ENCODE measurements at regions not wholly inside any gene's neighbourhood (a gene's known extent, or its start where the extent isn't known, plus 50 kb on each side); places are given as distances from the start of the nearest gene placed in this dataset.
A peak's percentile ranks its signal among the peaks of the same experiment; 100 is the strongest.

- H3K36me3 Mint-ChIP-seq (ENCODE audit: low read depth): no peaks in the 10 kb centered on the region
- peaks cover 2% of the 10 kb centered on the region for H3K4me1 Mint-ChIP-seq
- no peak overlapping the region for H3K27ac Mint-ChIP-seq
- no peaks in the 10 kb centered on the region for H3K9me3 ChIP-seq (ENCODE audit: control insufficient read depth, low read length, poor library complexity, severe bottlenecking)
- peaks cover 22% of the 10 kb centered on the region for H3K27me3 Mint-ChIP-seq
- ATAC-seq (no peak), DNase-seq (no peak)
- H3K4me3 Mint-ChIP-seq: no peak overlapping the region
These were observed 556.6 kb upstream of the CDH4 start for GRCh38 chr20:60695226-60696000.

GRCh38 chr20:60697252-60697651 is 554.8 kb upstream of the CDH4 start:
- Mint-ChIP-seq H3K4me1 (peaks cover 2% of the 10 kb centered on the region), H3K27me3 (peaks cover 15% of the 10 kb centered on the region), H3K4me3 (no peak overlapping the region), H3K27ac (no peak overlapping the region), H3K36me3 (ENCODE audit: low read depth) (no peaks in the 10 kb centered on the region)
- no peak for DNase-seq
- H3K9me3 ChIP-seq (ENCODE audit: control insufficient read depth, low read length, poor library complexity, severe bottlenecking): no peaks in the 10 kb centered on the region
- no peak for ATAC-seq

- ATAC-seq (no peak), DNase-seq (no peak)
- H3K9me3 ChIP-seq (ENCODE audit: control insufficient read depth, low read length, poor library complexity, severe bottlenecking): no peaks in the 10 kb centered on the region
- H3K4me1 Mint-ChIP-seq: no peaks in the 10 kb centered on the region
- H3K4me3 Mint-ChIP-seq: no peak overlapping the region
- no peak overlapping the region for H3K27ac Mint-ChIP-seq
- H3K36me3 Mint-ChIP-seq (ENCODE audit: low read depth): no peaks in the 10 kb centered on the region
- peaks cover 6% of the 10 kb centered on the region for H3K27me3 Mint-ChIP-seq
These were observed 551.3 kb upstream of the CDH4 start for GRCh38 chr20:60700728-60701127.

GRCh38 chr20:60704147-60704546 is 547.9 kb upstream of the CDH4 start:
- Mint-ChIP-seq H3K27ac (no peak overlapping the region), H3K27me3 (peaks cover 7% of the 10 kb centered on the region), H3K4me3 (no peak overlapping the region), H3K36me3 (ENCODE audit: low read depth) (no peaks in the 10 kb centered on the region), H3K4me1 (no peaks in the 10 kb centered on the region)
- no peak for DNase-seq
- ATAC-seq: no peak
- H3K9me3 ChIP-seq (ENCODE audit: control insufficient read depth, low read length, poor library complexity, severe bottlenecking): no peaks in the 10 kb centered on the region

GRCh38 chr20:60713396-60713795 is 538.7 kb upstream of the CDH4 start:
- Mint-ChIP-seq H3K4me3 (no peak overlapping the region), H3K36me3 (ENCODE audit: low read depth) (no peaks in the 10 kb centered on the region), H3K27ac (no peak overlapping the region), H3K4me1 (no peaks in the 10 kb centered on the region), H3K27me3 (peaks cover 16% of the 10 kb centered on the region)
- ATAC-seq: no peak
- no peaks in the 10 kb centered on the region for H3K9me3 ChIP-seq (ENCODE audit: control insufficient read depth, low read length, poor library complexity, severe bottlenecking)
- no peak for DNase-seq

- Mint-ChIP-seq H3K27ac (peak overlapping the region; percentile 9), H3K27me3 (peaks cover 28% of the 10 kb centered on the region), H3K4me1 (no peaks in the 10 kb centered on the region), H3K36me3 (ENCODE audit: low read depth) (no peaks in the 10 kb centered on the region), H3K4me3 (no peak overlapping the region)
- H3K9me3 ChIP-seq (ENCODE audit: control insufficient read depth, low read length, poor library complexity, severe bottlenecking): no peaks in the 10 kb centered on the region
- ATAC-seq: no peak
- DNase-seq: no peak
These were observed 536.9 kb upstream of the CDH4 start for GRCh38 chr20:60715172-60715571.

- no peaks in the 10 kb centered on the region for H3K9me3 ChIP-seq (ENCODE audit: control insufficient read depth, low read length, poor library complexity, severe bottlenecking)
- H3K4me3 Mint-ChIP-seq: no peak overlapping the region
- H3K27me3 Mint-ChIP-seq: peaks cover 28% of the 10 kb centered on the region
- ATAC-seq: no peak
- no peaks in the 10 kb centered on the region for H3K36me3 Mint-ChIP-seq (ENCODE audit: low read depth)
- no peaks in the 10 kb centered on the region for H3K4me1 Mint-ChIP-seq
- no peak for DNase-seq
- no peak overlapping the region for H3K27ac Mint-ChIP-seq
These were observed 533.1 kb upstream of the CDH4 start for GRCh38 chr20:60718743-60719480.

- H3K4me1 Mint-ChIP-seq: no peaks in the 10 kb centered on the region
These were observed 526.7 kb upstream of the CDH4 start for GRCh38 chr20:60725311-60725906.

GRCh38 chr20:60727425-60727824 is 524.6 kb upstream of the CDH4 start:
- ATAC-seq: no peak
- H3K4me3 Mint-ChIP-seq: no peak overlapping the region
- no peaks in the 10 kb centered on the region for H3K27me3 Mint-ChIP-seq
- no peaks in the 10 kb centered on the region for H3K9me3 ChIP-seq (ENCODE audit: control insufficient read depth, low read length, poor library complexity, severe bottlenecking)
- H3K36me3 Mint-ChIP-seq (ENCODE audit: low read depth): no peaks in the 10 kb centered on the region
- no peak for DNase-seq
- no peaks in the 10 kb centered on the region for H3K4me1 Mint-ChIP-seq
- H3K27ac Mint-ChIP-seq: no peak overlapping the region

More at GRCh38 chr20:60725311-60725906, 526.7 kb upstream of the CDH4 start:
- ATAC-seq (no peak), DNase-seq (no peak)
- H3K9me3 ChIP-seq (ENCODE audit: control insufficient read depth, low read length, poor library complexity, severe bottlenecking): no peaks in the 10 kb centered on the region
- H3K27me3 Mint-ChIP-seq: no peaks in the 10 kb centered on the region
- H3K27ac Mint-ChIP-seq: no peak overlapping the region
- H3K36me3 Mint-ChIP-seq (ENCODE audit: low read depth): no peaks in the 10 kb centered on the region
- no peak overlapping the region for H3K4me3 Mint-ChIP-seq

- ATAC-seq: no peak
- no peaks in the 10 kb centered on the region for H3K4me1 Mint-ChIP-seq
- DNase-seq: no peak
- no peak overlapping the region for H3K27ac Mint-ChIP-seq
- H3K36me3 Mint-ChIP-seq (ENCODE audit: low read depth): no peaks in the 10 kb centered on the region
- H3K4me3 Mint-ChIP-seq: no peak overlapping the region
- H3K9me3 ChIP-seq (ENCODE audit: control insufficient read depth, low read length, poor library complexity, severe bottlenecking): no peaks in the 10 kb centered on the region
- H3K27me3 Mint-ChIP-seq: no peaks in the 10 kb centered on the region
These were observed 523.4 kb upstream of the CDH4 start for GRCh38 chr20:60728705-60729104.

- Mint-ChIP-seq H3K4me3 (no peak overlapping the region), H3K36me3 (ENCODE audit: low read depth) (no peaks in the 10 kb centered on the region), H3K27ac (no peak overlapping the region), H3K4me1 (no peaks in the 10 kb centered on the region), H3K27me3 (no peaks in the 10 kb centered on the region)
- no peaks in the 10 kb centered on the region for H3K9me3 ChIP-seq (ENCODE audit: control insufficient read depth, low read length, poor library complexity, severe bottlenecking)
- DNase-seq (no peak), ATAC-seq (no peak)
These were observed 522.7 kb upstream of the CDH4 start for GRCh38 chr20:60729135-60729900.

- H3K4me3 Mint-ChIP-seq: no peak overlapping the region
- no peak for DNase-seq
- no peak for ATAC-seq
- H3K27ac Mint-ChIP-seq: no peak overlapping the region
- H3K36me3 Mint-ChIP-seq (ENCODE audit: low read depth): no peaks in the 10 kb centered on the region
- H3K4me1 Mint-ChIP-seq: no peaks in the 10 kb centered on the region
- no peaks in the 10 kb centered on the region for H3K9me3 ChIP-seq (ENCODE audit: control insufficient read depth, low read length, poor library complexity, severe bottlenecking)
- H3K27me3 Mint-ChIP-seq: no peaks in the 10 kb centered on the region
These were observed 519.7 kb upstream of the CDH4 start for GRCh38 chr20:60732322-60732721.

GRCh38 chr20:60748086-60748485 is 504.0 kb upstream of the CDH4 start:
- peaks cover 9% of the 10 kb centered on the region for H3K27me3 Mint-ChIP-seq
- no peak overlapping the region for H3K4me3 Mint-ChIP-seq
- H3K9me3 ChIP-seq (ENCODE audit: control insufficient read depth, low read length, poor library complexity, severe bottlenecking): no peaks in the 10 kb centered on the region
- DNase-seq (no peak), ATAC-seq (no peak)
- no peak overlapping the region for H3K27ac Mint-ChIP-seq
- H3K36me3 Mint-ChIP-seq (ENCODE audit: low read depth): no peaks in the 10 kb centered on the region
- no peaks in the 10 kb centered on the region for H3K4me1 Mint-ChIP-seq
